GM10266 (cell line): ENCODE measurements at regions not wholly inside any gene's neighbourhood (a gene's known extent, or its start where the extent isn't known, plus 50 kb on each side); places are given as distances from the start of the nearest gene placed in this dataset.

Source experiments
- DNase-seq: peaks from one replicate; pipeline ENCODE4 v3.0.0; 2012; ENCODE audit errors: extremely low spot score
- CTCF ChIP-seq: IDR thresholded peaks from 2 replicates; pipeline ENCODE4 v1.5.1; 2012; ENCODE audit warnings: mild to moderate bottlenecking, low read depth; ENCODE audit not compliant: control insufficient read depth, insufficient read depth; ENCODE audit errors: missing control alignments

GRCh38 chr7:130945411-130945811 is 211.4 kb upstream of the KLF14 start:
- no peak for DNase-seq
- no peak for TF ChIP-seq CTCF

- TF ChIP-seq CTCF, result no peak
- DNase-seq, result no peak
Observed at GRCh38 chr7:130946114-130946513, 212.1 kb upstream of the KLF14 start.

- DNase-seq, result no peak
- TF ChIP-seq CTCF, result no peak
Observed at GRCh38 chr7:130947792-130948580, 214.0 kb upstream of the KLF14 start.

GRCh38 chr7:130948822-130949221 is 214.8 kb upstream of the KLF14 start:
- TF ChIP-seq CTCF, result no peak
- DNase-seq, result no peak

- no peak for TF ChIP-seq CTCF
- DNase-seq, result no peak
Observed at GRCh38 chr7:130949550-130949949, 215.5 kb upstream of the KLF14 start.

- no peak for TF ChIP-seq CTCF
- no peak for DNase-seq
Observed at GRCh38 chr7:130950054-130950453, 216.0 kb upstream of the KLF14 start.

GRCh38 chr7:130950741-130951140 is 216.7 kb upstream of the KLF14 start:
- no peak for DNase-seq
- no peak for TF ChIP-seq CTCF
